ENCODE measurements at regions not wholly inside any gene's neighbourhood (a gene's known extent, or its start where the extent isn't known, plus 50 kb on each side); places are given as distances from the start of the nearest gene placed in this dataset.

DNA sequence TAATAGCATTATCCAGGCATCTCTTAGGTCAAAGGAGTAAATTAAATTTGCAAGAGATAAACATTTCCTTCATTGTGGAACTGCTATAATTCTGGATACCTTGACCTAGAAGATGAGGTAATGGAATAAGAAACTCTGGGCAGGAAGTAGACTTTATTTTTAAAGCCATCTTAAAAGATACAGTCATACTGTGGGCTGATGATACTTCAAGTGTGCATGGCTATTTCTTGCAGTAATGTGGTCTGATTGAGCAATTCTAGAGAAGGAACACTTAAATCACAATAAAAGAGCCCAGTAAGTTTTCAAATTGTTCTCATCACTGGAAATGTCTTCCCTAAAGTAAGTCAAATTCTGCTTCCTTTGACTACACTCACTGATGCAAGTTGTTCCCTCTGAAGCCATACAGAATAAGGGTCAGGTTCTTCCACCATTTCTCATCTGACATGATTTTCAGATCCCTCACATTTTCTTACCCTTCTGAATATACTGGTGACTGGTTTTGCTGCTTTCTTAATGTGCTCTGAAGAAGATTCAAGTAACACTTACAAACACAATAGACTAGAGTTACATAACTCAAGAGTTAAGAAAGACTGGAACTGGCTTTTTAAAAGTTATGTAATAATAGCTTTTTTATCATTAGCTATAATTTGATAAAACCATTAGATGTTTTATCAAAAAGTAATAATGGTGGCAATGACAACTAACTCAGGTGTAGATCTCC is 62.6 kb upstream of the TMEM244 start (continued):
- TF ChIP-seq NR1H2 (CRISPR knock-in tag; IDR thresholded peaks at IDR 0.05) (no peak), ESRRA (CRISPR knock-in tag; IDR thresholded peaks at IDR 0.05; ENCODE audit: borderline replicate concordance) (no peak), GTF2I (CRISPR knock-in tag; conservative IDR thresholded peaks at IDR 0.05) (no peak), CREB1 (CRISPR knock-in tag; IDR thresholded peaks at IDR 0.05) (no peak), HMGA2 (CRISPR knock-in tag; IDR thresholded peaks at IDR 0.05) (no peak), ATF1 (CRISPR knock-in tag; IDR thresholded peaks at IDR 0.05) (no peak), JUN (CRISPR knock-in tag; IDR thresholded peaks at IDR 0.05) (no peak), RORB (CRISPR knock-in tag; IDR thresholded peaks at IDR 0.05) (no peak)
- TF ChIP-seq, protein P1, sequence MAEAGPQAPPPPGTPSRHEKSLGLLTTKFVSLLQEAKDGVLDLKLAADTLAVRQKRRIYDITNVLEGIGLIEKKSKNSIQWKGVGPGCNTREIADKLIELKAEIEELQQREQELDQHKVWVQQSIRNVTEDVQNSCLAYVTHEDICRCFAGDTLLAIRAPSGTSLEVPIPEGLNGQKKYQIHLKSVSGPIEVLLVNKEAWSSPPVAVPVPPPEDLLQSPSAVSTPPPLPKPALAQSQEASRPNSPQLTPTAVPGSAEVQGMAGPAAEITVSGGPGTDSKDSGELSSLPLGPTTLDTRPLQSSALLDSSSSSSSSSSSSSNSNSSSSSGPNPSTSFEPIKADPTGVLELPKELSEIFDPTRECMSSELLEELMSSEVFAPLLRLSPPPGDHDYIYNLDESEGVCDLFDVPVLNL (CRISPR knock-in tag; IDR thresholded peaks at IDR 0.05; ENCODE audit: borderline replicate concordance, low read depth) = no peak
- TF ChIP-seq, protein P2, sequence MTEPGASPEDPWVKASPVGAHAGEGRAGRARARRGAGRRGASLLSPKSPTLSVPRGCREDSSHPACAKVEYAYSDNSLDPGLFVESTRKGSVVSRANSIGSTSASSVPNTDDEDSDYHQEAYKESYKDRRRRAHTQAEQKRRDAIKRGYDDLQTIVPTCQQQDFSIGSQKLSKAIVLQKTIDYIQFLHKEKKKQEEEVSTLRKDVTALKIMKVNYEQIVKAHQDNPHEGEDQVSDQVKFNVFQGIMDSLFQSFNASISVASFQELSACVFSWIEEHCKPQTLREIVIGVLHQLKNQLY (CRISPR knock-in tag; IDR thresholded peaks at IDR 0.05) = no peak
- TF ChIP-seq, protein P3, sequence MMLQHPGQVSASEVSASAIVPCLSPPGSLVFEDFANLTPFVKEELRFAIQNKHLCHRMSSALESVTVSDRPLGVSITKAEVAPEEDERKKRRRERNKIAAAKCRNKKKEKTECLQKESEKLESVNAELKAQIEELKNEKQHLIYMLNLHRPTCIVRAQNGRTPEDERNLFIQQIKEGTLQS (CRISPR knock-in tag; conservative IDR thresholded peaks at IDR 0.05) = no peak

DNA sequence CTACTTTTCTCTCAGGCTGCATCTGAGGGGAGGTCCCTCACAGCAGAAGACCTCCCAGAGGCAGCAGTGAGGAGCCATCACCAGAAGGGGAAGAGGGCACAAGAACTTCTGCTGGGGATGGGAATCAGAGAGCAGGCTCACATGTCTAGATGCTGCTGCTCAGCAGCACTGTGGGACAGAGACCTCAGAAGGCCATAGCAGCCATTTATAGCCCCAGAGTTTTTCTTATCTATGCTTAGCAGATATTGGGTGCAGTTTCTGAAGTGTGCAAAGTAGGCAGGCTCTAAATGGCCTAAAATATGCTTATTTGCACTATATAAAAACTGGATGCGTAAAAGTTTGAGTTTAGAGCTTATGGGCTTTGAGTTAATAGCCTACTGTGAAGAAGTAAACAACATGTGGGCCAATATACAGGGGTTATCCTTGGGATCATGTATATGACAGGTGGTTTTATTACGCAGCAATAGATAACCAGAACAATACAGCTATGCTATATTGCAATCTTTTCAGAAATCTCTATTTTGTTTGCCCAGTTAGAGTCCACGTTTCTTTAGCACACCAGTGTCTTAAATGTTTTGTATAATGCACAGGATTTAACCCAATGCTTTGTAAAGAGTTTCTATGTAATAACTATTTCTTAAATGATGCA is 60.2 kb upstream of the TMEM244 start:
- Mint-ChIP-seq H3K27me3 (ENCODE audit: low read depth) (no peaks in the 10 kb centered on the region), H3K9me3 (no peaks in the 10 kb centered on the region), H3K4me3 (no peak overlapping the region), H3K4me1 (no peaks in the 10 kb centered on the region), H3K27ac (no peak overlapping the region), H3K36me3 (no peaks in the 10 kb centered on the region)
- DNase-seq (ENCODE audit: low spot score) (no peak), ATAC-seq (no peak)
- POLR2A ChIA-PET = no interaction called here
- TF ChIP-seq, protein P4, sequence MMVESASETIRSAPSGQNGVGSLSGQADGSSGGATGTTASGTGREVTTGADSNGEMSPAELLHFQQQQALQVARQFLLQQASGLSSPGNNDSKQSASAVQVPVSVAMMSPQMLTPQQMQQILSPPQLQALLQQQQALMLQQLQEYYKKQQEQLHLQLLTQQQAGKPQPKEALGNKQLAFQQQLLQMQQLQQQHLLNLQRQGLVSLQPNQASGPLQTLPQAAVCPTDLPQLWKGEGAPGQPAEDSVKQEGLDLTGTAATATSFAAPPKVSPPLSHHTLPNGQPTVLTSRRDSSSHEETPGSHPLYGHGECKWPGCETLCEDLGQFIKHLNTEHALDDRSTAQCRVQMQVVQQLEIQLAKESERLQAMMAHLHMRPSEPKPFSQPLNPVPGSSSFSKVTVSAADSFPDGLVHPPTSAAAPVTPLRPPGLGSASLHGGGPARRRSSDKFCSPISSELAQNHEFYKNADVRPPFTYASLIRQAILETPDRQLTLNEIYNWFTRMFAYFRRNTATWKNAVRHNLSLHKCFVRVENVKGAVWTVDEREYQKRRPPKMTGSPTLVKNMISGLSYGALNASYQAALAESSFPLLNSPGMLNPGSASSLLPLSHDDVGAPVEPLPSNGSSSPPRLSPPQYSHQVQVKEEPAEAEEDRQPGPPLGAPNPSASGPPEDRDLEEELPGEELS (CRISPR knock-in tag; IDR thresholded peaks at IDR 0.05) = no peak
- TF ChIP-seq SOX15 (CRISPR knock-in tag; IDR thresholded peaks at IDR 0.05) (no peak), IRF2 (CRISPR knock-in tag; IDR thresholded peaks at IDR 0.05; ENCODE audit: borderline replicate concordance, low read depth) (no peak), ZNF263 (CRISPR knock-in tag; IDR thresholded peaks at IDR 0.05; ENCODE audit: low read depth) (no peak), HMGA2 (CRISPR knock-in tag; IDR thresholded peaks at IDR 0.05) (no peak), MYBL2 (CRISPR knock-in tag; IDR thresholded peaks at IDR 0.05) (no peak)
- TF ChIP-seq, protein P5, sequence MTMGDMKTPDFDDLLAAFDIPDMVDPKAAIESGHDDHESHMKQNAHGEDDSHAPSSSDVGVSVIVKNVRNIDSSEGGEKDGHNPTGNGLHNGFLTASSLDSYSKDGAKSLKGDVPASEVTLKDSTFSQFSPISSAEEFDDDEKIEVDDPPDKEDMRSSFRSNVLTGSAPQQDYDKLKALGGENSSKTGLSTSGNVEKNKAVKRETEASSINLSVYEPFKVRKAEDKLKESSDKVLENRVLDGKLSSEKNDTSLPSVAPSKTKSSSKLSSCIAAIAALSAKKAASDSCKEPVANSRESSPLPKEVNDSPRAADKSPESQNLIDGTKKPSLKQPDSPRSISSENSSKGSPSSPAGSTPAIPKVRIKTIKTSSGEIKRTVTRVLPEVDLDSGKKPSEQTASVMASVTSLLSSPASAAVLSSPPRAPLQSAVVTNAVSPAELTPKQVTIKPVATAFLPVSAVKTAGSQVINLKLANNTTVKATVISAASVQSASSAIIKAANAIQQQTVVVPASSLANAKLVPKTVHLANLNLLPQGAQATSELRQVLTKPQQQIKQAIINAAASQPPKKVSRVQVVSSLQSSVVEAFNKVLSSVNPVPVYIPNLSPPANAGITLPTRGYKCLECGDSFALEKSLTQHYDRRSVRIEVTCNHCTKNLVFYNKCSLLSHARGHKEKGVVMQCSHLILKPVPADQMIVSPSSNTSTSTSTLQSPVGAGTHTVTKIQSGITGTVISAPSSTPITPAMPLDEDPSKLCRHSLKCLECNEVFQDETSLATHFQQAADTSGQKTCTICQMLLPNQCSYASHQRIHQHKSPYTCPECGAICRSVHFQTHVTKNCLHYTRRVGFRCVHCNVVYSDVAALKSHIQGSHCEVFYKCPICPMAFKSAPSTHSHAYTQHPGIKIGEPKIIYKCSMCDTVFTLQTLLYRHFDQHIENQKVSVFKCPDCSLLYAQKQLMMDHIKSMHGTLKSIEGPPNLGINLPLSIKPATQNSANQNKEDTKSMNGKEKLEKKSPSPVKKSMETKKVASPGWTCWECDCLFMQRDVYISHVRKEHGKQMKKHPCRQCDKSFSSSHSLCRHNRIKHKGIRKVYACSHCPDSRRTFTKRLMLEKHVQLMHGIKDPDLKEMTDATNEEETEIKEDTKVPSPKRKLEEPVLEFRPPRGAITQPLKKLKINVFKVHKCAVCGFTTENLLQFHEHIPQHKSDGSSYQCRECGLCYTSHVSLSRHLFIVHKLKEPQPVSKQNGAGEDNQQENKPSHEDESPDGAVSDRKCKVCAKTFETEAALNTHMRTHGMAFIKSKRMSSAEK (CRISPR knock-in tag; IDR thresholded peaks at IDR 0.05; ENCODE audit: borderline replicate concordance) = no peak
- TF ChIP-seq, protein P6, sequence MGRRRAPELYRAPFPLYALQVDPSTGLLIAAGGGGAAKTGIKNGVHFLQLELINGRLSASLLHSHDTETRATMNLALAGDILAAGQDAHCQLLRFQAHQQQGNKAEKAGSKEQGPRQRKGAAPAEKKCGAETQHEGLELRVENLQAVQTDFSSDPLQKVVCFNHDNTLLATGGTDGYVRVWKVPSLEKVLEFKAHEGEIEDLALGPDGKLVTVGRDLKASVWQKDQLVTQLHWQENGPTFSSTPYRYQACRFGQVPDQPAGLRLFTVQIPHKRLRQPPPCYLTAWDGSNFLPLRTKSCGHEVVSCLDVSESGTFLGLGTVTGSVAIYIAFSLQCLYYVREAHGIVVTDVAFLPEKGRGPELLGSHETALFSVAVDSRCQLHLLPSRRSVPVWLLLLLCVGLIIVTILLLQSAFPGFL (CRISPR knock-in tag; IDR thresholded peaks at IDR 0.05; ENCODE audit: borderline replicate concordance) = no peak
- TF ChIP-seq, protein P7, sequence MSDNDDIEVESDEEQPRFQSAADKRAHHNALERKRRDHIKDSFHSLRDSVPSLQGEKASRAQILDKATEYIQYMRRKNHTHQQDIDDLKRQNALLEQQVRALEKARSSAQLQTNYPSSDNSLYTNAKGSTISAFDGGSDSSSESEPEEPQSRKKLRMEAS (CRISPR knock-in tag; IDR thresholded peaks at IDR 0.05) = no peak
- TF ChIP-seq, protein P8, sequence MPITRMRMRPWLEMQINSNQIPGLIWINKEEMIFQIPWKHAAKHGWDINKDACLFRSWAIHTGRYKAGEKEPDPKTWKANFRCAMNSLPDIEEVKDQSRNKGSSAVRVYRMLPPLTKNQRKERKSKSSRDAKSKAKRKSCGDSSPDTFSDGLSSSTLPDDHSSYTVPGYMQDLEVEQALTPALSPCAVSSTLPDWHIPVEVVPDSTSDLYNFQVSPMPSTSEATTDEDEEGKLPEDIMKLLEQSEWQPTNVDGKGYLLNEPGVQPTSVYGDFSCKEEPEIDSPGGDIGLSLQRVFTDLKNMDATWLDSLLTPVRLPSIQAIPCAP (CRISPR knock-in tag; IDR thresholded peaks at IDR 0.05) = no peak
- CTCF ChIA-PET = no interaction called here

Data from WTC11 (cell line).